ENCODE measurements at regions not wholly inside any gene's neighbourhood (a gene's known extent, or its start where the extent isn't known, plus 50 kb on each side); places are given as distances from the start of the nearest gene placed in this dataset.

DNA sequence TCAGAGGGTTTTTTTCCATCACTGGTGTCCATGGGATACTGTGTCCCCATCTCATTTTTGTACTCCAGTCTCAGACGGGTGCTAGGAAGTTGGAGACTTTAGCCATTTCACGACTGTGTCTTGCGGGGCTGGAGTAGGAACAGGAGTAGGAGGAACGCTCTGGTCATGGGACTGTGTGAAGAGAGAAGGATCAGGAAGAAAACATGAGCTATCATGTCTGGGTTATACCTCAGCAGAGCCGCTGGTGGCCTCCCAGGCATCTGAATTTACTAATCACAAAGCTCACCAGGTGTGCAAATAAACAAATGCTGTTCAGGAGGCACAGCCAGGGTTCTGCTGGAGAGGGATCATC is 225.4 kb downstream of the SEC14L1 start:
- DNase-seq (no peak), ATAC-seq (peak in 3 of 8 donors; percentile 3 to 11 (median 4))
- Histone ChIP-seq H3K4me3 (no peak overlapping the region), H3K4me1 (peaks cover 24 to 76% (median 66%) of the 10 kb centered on the region in 9 donors), H3K36me3 (no peaks in the 10 kb centered on the region), H3K9me3 (no peaks in the 10 kb centered on the region), H3K27me3 (no peaks in the 10 kb centered on the region), H3K27ac (peak overlapping the region in 9 of 10 donors; percentile 29 to 71 (median 54))
- TF ChIP-seq, protein P1, sequence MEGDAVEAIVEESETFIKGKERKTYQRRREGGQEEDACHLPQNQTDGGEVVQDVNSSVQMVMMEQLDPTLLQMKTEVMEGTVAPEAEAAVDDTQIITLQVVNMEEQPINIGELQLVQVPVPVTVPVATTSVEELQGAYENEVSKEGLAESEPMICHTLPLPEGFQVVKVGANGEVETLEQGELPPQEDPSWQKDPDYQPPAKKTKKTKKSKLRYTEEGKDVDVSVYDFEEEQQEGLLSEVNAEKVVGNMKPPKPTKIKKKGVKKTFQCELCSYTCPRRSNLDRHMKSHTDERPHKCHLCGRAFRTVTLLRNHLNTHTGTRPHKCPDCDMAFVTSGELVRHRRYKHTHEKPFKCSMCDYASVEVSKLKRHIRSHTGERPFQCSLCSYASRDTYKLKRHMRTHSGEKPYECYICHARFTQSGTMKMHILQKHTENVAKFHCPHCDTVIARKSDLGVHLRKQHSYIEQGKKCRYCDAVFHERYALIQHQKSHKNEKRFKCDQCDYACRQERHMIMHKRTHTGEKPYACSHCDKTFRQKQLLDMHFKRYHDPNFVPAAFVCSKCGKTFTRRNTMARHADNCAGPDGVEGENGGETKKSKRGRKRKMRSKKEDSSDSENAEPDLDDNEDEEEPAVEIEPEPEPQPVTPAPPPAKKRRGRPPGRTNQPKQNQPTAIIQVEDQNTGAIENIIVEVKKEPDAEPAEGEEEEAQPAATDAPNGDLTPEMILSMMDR (IDR thresholded peaks at IDR 0.05), result no peak
- intact Hi-C loops (cut with DNase I), result no loop called here
- 71 to 76% methylated on average over 5 of the region's 5 CpGs for WGBS, 2 donors

DNA sequence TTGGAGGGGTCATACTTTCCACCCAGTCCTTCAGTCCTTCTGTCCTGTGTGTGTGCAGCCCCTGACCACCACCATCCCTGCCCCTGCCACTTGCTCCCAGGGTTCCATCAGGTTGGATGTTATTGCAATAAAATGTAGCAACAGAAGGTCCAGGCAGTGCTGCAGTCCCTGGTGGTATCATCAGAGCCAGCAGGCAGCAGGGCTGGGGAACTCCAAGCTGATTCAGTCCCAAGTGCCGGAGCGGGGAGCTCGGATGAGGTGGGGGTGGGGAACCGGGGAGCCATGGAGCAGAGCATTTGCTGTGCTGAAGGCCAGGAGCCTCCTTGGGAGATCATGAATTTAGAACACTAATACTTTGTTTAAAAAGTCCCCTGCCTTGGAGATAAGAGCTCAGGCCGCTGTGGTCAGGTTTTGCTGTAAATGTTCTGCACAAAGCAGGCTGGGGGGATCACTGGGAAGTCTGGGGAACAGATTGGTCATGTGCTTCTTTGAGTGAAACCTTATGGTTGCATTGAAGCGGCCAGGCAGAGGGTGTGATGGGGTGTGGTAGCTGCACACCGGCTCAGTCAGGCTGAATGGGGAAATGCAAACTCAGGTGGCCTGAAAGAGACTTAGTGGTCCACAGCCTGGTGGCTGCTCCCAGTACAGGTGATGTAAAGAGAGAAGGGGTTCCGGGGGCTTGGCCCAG is 225.9 kb downstream of the SEC14L1 start:
- ATAC-seq (no peak), DNase-seq (peak in 1 of 2 donors; percentile 14)
- Histone ChIP-seq H3K36me3 (no peaks in the 10 kb centered on the region), H3K27me3 (no peaks in the 10 kb centered on the region), H3K27ac (peak overlapping the region in 8 of 10 donors; percentile 29 to 71 (median 60)), H3K9me3 (no peaks in the 10 kb centered on the region), H3K4me1 (peaks cover 29 to 82% (median 72%) of the 10 kb centered on the region in 9 donors), H3K4me3 (no peak overlapping the region)
- TF ChIP-seq, protein P1 (IDR thresholded peaks at IDR 0.05), result no peak
- 70 to 71% methylated on average over 8 of the region's 8 CpGs for WGBS, 2 donors
- intact Hi-C loops (cut with DNase I), result no loop called here

DNA sequence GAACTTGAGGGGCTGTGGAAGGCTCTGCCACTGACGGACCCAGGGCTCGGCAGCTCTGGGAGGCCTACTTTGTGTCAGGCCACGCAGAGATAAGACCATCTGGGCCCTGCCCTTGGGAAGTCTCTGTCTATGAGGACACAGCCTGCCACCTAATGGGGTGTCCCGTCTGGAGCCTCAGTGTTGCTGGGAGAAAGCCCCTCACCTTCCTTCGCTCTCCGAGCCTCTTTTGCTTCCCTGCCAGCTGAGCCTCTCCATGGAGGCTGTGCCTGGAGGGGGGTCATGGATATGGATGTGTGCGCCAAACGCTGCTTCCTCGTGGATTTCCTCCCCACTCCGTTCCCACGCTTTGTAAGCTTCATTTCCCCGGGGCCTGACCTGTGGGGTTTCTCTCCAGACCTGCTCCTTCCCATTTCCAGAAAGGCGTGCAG is 228.8 kb downstream of the SEC14L1 start:
- ATAC-seq (no peak), DNase-seq (no peak)
- no peaks in the 10 kb centered on the region for H3K36me3 ChIP-seq
- no peak overlapping the region for H3K4me3 ChIP-seq
- intact Hi-C loops (cut with DNase I), result no loop called here
- H3K27ac ChIP-seq, result peak overlapping the region in 7 of 10 donors; percentile 1 to 99 (median 89)
- TF ChIP-seq, protein P1 (IDR thresholded peaks at IDR 0.05), result no peak
- no peaks in the 10 kb centered on the region for H3K9me3 ChIP-seq
- 74 to 78% methylated on average over 13 of the region's 13 CpGs for WGBS, 2 donors
- H3K27me3 ChIP-seq, result no peaks in the 10 kb centered on the region
- H3K4me1 ChIP-seq, result peaks cover 35 to 71% (median 65%) of the 10 kb centered on the region in 9 donors

DNA sequence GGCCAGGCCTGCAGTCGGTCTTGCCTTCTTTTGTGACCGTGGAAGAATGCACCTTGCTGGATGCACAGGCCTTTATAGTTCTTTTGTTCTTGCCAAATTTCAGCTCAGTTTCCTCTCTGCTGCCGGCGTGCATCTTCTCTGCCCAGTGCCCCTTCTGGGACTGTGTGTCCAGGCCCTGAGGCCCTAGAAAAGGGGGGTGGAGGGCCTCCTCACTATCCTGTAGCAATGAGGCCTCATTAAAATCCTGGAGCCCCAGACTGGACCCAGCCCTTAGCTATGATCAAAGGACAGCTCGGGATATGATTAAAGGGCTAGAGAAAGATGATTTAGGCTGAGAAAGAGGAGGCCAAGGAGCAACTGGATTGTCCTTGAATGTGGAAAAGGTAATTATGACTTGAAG is 229.8 kb downstream of the SEC14L1 start:
- WGBS, 2 donors, result 63 to 71% methylated on average over 5 of the region's 5 CpGs
- no peaks in the 10 kb centered on the region for H3K36me3 ChIP-seq
- H3K9me3 ChIP-seq, result no peaks in the 10 kb centered on the region
- no peaks in the 10 kb centered on the region for H3K27me3 ChIP-seq
- ATAC-seq (no peak), DNase-seq (no peak)
- H3K4me1 ChIP-seq, result peaks cover 36 to 71% (median 65%) of the 10 kb centered on the region in 9 donors
- TF ChIP-seq, protein P1 (IDR thresholded peaks at IDR 0.05), result no peak
- peak overlapping the region in 8 of 10 donors; percentile 89 to 99 (median 98) for H3K27ac ChIP-seq
- intact Hi-C loops (cut with DNase I), result loop anchor here in 5 of 10 donors (5.0 to 10.0 kb wide), 3 partner anchors 38 to 57 kb away; no protein-coding TSS in a partner anchor
- no peak overlapping the region for H3K4me3 ChIP-seq
